ENCODE measurements at regions not wholly inside any gene's neighbourhood (a gene's known extent, or its start where the extent isn't known, plus 50 kb on each side); places are given as distances from the start of the nearest gene placed in this dataset.

- no peak for DNase-seq
- in situ Hi-C loops (cut with HindIII; ENCODE audit: low pct_ligation_motif_present, low pct_unique_long_range_greater_than_20kb, low sequenced_read_pairs) = no loop called here
These were observed 198.7 kb upstream of the MPDZ start for GRCh38 chr9:13478160-13478559.

- no peak for DNase-seq
- in situ Hi-C loops (cut with HindIII; ENCODE audit: low pct_ligation_motif_present, low pct_unique_long_range_greater_than_20kb, low sequenced_read_pairs) = no loop called here
These were observed 191.3 kb upstream of the MPDZ start for GRCh38 chr9:13470836-13471235.

- in situ Hi-C loops (cut with HindIII; ENCODE audit: low pct_ligation_motif_present, low pct_unique_long_range_greater_than_20kb, low sequenced_read_pairs) = no loop called here
- DNase-seq = no peak
These were observed 187.7 kb upstream of the MPDZ start for GRCh38 chr9:13467157-13467556.

GRCh38 chr9:13461414-13461991, 182.0 kb upstream of the MPDZ start:
- in situ Hi-C loops (cut with HindIII; ENCODE audit: low pct_ligation_motif_present, low pct_unique_long_range_greater_than_20kb, low sequenced_read_pairs) = no loop called here
- no peak for DNase-seq

- in situ Hi-C loops (cut with HindIII; ENCODE audit: low pct_ligation_motif_present, low pct_unique_long_range_greater_than_20kb, low sequenced_read_pairs) = no loop called here
- DNase-seq = no peak
These were observed 179.6 kb upstream of the MPDZ start for GRCh38 chr9:13459071-13459470.

GRCh38 chr9:13457795-13458194, 178.3 kb upstream of the MPDZ start:
- no peak for DNase-seq
- in situ Hi-C loops (cut with HindIII; ENCODE audit: low pct_ligation_motif_present, low pct_unique_long_range_greater_than_20kb, low sequenced_read_pairs) = no loop called here

- no peak for DNase-seq
- in situ Hi-C loops (cut with HindIII; ENCODE audit: low pct_ligation_motif_present, low pct_unique_long_range_greater_than_20kb, low sequenced_read_pairs) = no loop called here
These were observed 171.2 kb upstream of the MPDZ start for GRCh38 chr9:13450723-13451122.

- in situ Hi-C loops (cut with HindIII; ENCODE audit: low pct_ligation_motif_present, low pct_unique_long_range_greater_than_20kb, low sequenced_read_pairs) = no loop called here
- no peak for DNase-seq
These were observed 169.0 kb upstream of the MPDZ start for GRCh38 chr9:13448482-13448881.

- DNase-seq = no peak
- in situ Hi-C loops (cut with HindIII; ENCODE audit: low pct_ligation_motif_present, low pct_unique_long_range_greater_than_20kb, low sequenced_read_pairs) = no loop called here
These were observed 168.4 kb upstream of the MPDZ start for GRCh38 chr9:13447843-13448422.

GRCh38 chr9:13446938-13447842, 167.7 kb upstream of the MPDZ start:
- in situ Hi-C loops (cut with HindIII; ENCODE audit: low pct_ligation_motif_present, low pct_unique_long_range_greater_than_20kb, low sequenced_read_pairs) = no loop called here
- no peak for DNase-seq

- no peak for DNase-seq
- in situ Hi-C loops (cut with HindIII; ENCODE audit: low pct_ligation_motif_present, low pct_unique_long_range_greater_than_20kb, low sequenced_read_pairs) = no loop called here
These were observed 166.9 kb upstream of the MPDZ start for GRCh38 chr9:13446286-13446937.

GRCh38 chr9:13445103-13445500, 165.6 kb upstream of the MPDZ start:
- DNase-seq = no peak
- in situ Hi-C loops (cut with HindIII; ENCODE audit: low pct_ligation_motif_present, low pct_unique_long_range_greater_than_20kb, low sequenced_read_pairs) = no loop called here

- in situ Hi-C loops (cut with HindIII; ENCODE audit: low pct_ligation_motif_present, low pct_unique_long_range_greater_than_20kb, low sequenced_read_pairs) = no loop called here
- DNase-seq = no peak
These were observed 165.0 kb upstream of the MPDZ start for GRCh38 chr9:13444245-13445102.

- in situ Hi-C loops (cut with HindIII; ENCODE audit: low pct_ligation_motif_present, low pct_unique_long_range_greater_than_20kb, low sequenced_read_pairs) = no loop called here
- no peak for DNase-seq
These were observed 164.1 kb upstream of the MPDZ start for GRCh38 chr9:13443346-13444244.

GRCh38 chr9:13439685-13440476, 160.4 kb upstream of the MPDZ start:
- DNase-seq = no peak
- in situ Hi-C loops (cut with HindIII; ENCODE audit: low pct_ligation_motif_present, low pct_unique_long_range_greater_than_20kb, low sequenced_read_pairs) = no loop called here

GRCh38 chr9:13437866-13438265, 158.4 kb upstream of the MPDZ start:
- no peak for DNase-seq
- in situ Hi-C loops (cut with HindIII; ENCODE audit: low pct_ligation_motif_present, low pct_unique_long_range_greater_than_20kb, low sequenced_read_pairs) = no loop called here

- DNase-seq = no peak
- in situ Hi-C loops (cut with HindIII; ENCODE audit: low pct_ligation_motif_present, low pct_unique_long_range_greater_than_20kb, low sequenced_read_pairs) = no loop called here
These were observed 157.1 kb upstream of the MPDZ start for GRCh38 chr9:13436591-13436990.

Measured in ACHN (cell line).